ENCODE measurements at regions not wholly inside any gene's neighbourhood (a gene's known extent, or its start where the extent isn't known, plus 50 kb on each side); places are given as distances from the start of the nearest gene placed in this dataset.
"Not testable (repeated sequence)": the region's sequence is repeated elsewhere in the genome, so short reads cannot be mapped to it uniquely, and the experiment has no call there.

DNA sequence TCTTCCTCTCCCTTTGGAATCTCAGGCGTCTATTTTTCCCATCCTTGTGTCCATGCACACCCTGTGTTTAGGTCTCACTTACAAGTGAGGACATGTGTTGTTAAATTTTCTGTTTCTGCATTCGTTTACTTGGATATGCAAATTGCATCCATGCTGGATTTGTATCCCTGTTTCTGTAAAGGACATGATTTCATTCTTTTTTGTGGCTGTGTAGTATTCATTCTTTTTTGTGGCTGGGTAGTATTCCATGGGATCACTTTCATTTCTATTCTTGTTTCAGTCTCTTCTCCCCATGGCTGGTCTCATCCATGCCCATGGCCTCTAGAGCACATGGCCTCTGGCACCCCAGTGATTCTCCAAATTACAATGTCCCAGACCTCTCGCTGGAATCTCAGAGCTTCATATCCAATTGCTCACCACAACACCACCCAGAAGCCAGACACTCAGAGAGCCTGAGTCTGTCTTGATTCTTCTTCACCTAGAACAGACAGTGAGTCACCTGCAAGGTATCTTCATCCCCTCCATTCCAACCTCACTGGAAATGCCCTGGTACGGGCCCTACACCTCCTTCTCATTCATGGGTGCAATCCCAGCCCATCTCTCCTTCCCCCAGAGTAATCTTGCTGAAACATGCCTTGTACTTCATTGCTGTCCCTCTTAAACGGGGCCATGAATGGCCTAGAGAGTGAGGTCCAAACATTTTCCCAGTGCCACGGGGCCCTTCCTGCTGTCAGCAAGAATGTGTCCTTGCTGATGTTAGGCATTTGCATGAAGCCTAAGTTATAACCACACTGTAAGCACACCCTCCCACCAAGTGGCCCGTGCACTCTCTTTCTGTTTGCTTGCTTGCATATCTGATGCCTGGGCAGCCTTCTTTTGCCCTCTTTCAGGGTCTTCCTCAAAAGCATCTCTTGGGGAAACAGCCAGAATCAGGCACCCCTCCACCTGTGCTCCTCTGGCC lies 476.2 kb upstream of the TSHZ3 start:
- no peak for DNase-seq

DNA sequence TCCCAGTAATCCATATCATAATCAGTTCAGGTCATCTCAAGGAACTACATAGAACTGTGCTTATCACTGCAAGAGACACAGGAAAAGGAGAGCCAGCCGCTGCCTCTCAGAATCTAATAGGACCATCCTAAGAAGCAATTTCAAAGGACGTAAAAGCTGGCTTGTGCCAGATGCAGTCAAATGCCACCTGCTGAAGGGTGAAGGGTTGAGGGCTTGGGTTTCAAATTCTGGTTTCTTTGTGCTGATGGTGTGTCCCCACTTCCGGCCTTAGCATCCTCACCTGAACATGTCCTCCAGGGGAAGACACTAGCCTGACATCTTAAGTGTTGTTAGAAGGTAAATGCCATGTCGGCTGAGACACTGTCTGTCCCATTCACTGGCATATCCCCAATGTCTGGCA lies 477.1 kb upstream of the TSHZ3 start:
- DNase-seq = no peak

DNA sequence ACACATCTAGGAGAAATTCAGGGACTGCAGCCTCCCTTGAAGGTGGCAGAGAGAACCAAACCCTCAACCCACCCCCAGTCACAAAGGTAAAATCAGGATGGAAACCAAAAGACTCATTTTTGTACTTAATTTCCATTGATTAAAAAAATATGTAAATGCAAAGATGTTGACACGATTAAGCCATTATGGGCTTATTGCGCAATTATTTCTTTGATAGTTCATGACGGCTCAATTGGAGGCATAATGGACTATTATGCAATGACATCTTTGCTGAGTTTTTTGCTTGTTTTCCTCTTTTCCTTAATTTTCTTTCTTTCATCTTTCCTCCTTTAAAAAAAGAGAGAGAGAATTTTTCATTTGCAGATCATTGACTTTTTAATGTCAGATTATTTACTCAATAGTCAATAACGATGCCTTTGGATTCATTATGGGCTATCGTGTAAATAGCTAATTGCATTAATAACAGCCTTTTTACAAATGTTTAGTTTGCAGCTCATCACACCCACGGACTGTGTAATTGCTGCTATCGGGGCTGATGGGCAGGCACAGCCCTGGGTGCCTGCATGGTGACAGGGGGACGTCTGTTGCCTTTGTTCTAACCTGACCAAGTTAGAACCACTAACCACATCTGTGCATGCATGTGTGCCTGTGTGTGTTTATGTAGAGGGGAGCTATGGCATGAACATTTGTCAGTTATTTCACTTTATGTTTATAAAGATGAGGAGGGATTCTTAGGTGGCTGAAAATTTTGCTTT lies 482.4 kb upstream of the TSHZ3 start:
- no peak for DNase-seq

DNA sequence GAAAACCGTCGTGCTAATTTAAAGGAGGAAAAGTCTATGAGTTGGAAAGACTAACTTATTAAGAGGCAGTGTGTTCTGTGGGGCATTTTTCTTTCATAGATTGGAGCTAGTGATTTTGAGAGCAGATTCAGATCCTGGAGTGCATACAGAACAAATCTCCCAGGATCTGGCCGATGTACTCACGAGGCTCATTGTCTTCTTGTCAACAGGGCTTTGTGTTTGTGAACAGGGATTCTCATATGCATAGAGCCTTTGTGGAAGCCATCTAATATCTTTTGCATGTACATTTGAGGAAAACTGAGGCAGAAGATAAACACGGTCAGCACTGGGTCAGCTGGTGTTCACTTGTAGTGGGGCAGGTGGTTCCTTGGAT lies 482.9 kb upstream of the TSHZ3 start:
- DNase-seq = no peak

DNA sequence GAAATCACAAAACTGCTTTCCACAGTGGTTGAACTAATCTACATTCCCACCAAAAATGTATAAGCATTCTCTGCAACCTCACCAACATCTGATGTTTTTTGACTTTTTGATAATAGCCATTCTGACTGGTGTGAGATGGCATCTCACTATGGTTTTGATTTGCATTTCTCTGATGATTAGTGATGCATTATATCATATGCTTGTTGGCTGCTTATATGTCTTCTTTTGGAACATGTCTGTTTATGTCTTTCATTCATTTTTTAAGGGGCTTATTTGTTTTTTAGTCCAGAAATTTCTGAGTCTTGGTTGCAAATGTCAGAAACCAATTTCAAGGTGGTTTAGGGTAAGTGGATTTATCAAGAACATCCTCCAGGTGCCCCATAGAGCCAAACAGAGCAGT lies 484.8 kb upstream of the TSHZ3 start:
- DNase-seq = no peak

DNA sequence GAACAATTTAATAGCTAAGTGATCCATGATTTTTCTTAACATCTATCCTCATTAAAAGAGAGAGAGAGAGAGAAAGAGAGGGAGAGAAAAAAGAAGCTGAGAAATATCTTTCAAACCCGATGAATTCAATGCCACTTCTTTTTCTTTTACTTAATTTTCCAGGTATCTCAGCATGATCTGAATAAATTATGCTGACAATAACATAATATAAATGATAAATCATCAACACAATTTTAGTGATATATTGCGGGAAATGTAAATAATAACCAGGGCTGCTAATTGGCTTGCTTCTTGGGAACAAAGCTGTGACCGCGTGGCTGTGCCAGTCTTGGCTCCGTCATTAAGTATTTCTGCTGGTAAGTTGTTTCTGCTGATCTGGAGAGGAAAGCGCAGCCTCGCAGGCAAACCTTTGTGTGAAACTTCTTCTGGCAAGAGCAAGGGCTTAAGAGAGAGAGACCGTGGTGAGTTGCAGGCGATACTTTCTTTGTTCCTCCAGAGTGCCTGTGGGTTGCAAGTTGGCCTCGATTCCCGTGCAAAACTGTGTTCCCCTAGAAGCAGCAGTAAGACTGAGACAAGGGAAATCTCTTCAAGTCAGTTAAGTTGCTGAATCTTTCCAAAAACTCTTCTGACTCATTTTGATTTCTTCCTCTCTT lies 489.1 kb upstream of the TSHZ3 start:
- DNase-seq = no peak

DNA sequence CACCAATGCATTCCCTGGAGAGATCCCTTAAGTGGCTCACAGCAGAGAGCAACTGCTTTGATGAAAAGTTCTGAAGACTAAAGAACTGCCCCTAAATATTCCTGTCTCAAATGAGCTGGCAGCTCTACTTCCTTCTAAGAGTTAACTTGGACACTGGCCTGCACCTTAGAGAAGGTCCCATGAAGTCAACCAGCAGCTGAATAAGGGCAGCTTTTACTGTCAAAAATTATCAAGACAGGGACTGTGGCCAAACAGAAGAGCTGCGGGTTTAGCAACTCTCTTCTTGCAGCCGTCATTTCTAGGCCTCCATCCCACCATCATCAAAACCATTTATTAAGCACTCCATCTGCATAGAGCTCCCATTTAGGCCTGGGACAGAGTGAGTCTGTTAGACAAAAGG lies 491.1 kb upstream of the TSHZ3 start:
- DNase-seq = no peak

DNA sequence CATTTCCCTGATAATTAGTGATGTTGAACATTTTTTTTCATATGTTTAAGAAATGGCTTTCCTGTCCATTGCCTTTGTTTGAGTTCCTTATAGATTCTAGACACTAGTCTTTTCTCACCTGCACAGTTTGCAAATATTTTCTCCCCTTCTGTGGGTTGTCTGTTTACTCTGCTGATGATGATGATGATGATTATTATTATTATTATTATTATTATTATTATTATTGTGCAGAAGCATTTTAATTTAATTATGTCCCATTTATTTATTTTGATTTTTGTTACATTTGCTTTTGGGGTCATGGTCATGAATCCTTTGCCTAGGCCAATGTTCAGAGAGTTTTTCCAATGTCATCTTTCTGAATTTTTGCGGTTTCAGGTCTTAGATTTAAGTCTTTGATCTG lies 492.5 kb upstream of the TSHZ3 start:
- DNase-seq = no peak

DNA sequence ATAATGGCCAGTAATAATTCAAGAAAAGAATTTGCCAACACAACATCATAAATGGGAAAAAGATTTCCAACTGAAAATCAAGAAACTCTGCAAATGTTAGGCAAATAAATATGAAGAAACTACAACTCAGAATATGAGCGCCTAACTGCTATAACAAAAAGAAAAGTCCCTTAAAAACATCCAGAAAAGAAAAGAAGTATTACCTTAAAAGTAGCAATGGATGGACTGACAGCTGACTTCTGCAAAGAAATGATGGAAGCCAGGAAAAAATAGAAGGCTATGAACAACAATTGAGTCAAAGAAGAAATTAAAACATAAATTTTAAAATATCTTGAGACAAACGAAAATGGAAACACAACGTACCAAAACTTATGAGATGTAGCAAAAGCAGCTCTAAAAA lies 482.3 kb upstream of the ZNF507 start:
- DNase-seq = no peak

DNA sequence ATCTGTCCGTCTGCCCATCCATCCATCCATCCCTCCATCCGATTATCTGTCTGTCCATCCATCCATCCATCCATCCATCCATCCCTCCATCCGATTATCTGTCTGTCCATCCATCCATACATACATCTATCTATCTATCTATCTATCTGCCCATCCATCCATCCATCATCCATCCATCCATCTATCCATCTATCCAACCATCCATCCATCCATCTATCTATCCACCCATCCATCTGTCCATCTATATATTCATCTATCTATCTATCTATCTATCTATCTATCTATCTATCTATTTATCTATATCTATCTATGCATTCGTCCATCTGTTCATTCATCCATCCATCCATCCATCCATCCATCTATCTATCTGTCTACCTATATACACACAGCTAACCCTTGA lies 471.1 kb upstream of the ZNF507 start:
- DNase-seq = no peak

DNA sequence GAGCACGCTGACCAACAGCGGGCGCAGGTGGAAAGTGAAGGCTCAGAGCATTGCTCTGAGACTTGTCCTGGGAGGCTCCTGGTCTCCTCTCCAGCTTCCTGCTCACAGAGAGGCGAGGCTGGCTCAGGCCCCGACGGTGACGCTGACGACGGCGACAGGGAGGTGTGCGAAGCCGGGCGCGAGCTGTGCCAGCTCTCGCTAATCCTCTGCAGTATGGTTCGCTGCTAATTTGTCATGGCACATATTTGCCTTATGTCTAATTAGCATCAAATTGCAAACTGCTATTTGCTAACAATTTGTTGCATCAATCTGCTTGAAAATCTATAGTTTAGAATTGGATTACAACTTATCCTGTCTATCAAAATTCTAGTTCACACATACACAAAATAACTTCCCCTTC lies 469.8 kb upstream of the ZNF507 start:
- DNase-seq = no peak

DNA sequence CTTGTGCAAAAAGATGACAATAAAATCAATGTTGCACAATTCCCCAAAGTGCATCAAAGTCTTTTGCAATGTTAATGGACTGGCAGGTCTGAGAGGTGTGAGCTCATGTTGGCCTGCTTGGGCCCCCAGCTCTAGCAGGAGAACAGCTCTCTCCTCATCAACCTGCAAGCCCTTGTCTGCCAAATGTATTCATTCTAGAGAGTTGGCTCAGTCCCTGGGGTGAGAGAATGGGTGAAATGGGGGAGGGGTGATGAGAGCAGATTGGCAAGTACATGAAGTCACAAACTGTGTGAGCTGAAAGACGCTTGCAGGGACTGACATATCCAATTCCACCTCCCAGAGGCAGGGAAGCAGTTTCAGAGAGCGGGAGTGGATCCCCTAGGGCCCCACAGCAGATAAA lies 465.1 kb upstream of the ZNF507 start:
- no peak for DNase-seq

DNA sequence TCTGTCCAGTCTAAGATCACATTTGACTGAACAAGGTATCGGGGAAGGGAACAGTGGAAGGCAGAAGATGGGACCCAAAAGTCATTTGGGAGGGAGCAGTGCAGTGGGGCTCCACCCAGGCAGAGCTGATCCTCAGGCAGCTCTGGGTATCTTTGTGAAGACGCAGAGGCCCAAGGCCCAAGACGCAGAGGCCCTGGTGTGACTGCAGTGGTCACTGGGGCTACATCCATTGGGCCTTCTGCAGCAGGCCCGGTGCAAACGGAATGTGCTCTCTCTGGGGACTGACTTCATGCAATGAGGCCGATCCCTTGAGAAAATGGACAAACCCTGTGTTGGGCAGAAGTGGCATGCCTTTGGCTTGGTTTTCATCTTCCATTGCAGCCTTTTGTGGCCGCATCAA lies 463.4 kb upstream of the ZNF507 start:
- DNase-seq = no peak

DNA sequence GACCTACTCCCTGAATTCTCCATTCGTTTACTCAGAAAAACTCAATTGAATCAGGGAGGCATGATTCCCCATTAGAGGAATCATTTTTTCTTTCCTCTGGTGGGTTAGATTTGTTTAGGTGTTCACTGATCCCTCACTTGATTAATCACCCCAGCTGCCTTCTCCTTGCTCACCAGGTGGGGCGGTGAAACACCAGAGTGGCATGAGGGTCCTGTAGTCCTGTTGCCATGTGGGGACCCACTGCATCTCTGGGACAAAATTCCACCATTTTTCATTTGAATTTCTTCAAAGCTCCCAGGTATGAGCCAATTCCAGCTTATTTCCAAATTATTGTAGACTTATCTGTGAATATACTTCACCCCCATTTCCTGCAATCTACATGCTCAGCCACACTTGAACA lies 462.7 kb upstream of the ZNF507 start:
- no peak for DNase-seq

DNA sequence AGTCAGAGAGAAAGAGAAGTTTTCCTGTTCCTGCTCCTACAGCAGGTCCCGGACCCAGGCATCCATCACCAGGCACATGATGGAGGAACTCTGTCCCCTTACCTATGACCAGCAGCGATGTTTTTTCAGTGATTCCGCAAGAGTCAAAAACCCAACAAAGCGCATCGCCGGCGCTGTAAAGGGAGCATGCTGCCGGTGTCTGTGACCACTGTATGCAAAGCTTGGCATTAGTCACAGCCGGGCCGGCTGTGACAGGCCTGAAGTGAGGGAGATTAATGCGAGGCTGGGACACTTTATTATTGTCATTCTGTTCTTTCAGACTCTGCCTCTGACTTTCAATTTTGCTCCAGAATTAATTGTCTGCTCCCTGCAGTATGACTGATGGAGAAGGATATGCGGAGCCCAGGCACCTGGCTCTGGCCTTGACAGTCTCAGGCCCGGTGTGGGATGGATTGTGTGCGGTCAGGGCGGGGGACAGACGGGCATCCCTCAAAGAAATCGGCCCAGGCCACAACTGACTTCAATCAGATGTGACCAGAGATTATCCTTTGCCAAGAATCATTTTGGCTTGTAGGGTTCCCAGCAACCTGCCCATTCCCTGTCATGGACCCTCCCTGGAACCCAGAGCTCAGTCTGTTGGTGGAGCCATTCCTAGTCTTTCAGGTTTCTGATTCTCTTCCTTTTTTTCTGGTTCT lies 462.0 kb upstream of the ZNF507 start:
- DNase-seq = no peak

DNA sequence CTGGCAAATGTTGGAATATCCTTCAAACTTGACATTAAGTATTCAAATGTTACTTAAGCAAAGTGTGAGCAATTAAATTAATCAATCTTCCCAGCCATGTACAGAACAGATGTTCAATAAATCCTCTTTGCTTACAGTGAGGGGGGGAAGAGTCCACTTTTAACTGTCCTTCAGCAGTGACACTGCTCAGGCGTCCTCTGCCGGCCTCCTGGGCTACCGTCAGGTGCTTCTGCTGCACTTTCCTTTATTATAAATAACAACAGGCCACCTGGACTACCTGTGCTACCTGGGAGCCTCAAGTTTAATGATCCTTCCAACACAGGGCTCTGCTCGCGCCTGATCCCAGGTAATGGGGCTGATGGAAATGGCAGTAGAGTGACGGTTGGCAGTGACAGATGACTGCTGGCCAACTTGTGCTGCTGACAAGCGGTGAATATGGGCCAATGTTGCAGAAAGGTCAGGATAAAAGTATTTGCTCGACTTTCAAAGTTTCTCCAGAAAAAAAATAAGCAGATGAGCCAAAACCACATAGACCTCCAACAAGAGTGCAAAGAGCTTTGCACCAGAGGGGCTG lies 460.0 kb upstream of the ZNF507 start:
- no peak for DNase-seq

DNA sequence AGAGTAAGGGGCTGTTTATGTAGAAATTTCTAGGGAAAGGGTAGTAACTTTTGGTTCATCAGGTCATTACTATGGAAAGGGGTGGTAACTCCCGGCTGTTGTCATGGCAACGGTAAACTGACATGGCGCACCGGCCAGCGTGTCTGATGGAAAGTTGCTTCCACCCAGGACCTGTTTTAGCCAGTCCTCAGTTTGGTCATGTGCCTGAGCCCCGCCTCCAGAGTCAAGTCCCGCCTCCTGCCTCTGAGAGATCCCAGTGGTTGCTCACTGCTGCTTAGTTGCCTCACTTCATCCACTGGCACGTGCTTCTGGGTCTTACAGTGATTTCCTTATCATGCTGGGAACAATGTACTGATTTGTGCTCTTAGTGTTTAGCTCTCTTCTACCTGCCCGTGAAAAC lies 455.2 kb upstream of the ZNF507 start:
- DNase-seq = no peak

DNA sequence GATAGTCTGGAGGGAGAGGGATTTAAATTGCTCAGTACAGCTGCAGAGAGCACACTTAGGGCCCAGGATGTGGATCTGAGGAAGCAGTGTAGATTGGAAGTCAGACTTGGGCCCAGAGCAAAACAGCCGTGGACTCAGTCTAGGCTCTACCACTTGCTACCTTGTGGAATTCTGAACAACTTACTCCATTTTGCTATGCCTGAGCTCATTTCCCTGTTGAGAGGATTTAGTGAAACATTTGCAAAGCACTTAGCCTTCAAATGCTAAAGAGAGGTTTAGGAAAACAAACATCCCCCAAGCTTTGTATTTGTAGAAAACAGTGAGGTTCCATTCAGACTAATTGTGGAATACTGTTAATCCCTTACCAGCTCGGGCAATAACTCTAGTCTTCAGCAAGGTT lies 453.4 kb upstream of the ZNF507 start:
- no peak for DNase-seq

DNA sequence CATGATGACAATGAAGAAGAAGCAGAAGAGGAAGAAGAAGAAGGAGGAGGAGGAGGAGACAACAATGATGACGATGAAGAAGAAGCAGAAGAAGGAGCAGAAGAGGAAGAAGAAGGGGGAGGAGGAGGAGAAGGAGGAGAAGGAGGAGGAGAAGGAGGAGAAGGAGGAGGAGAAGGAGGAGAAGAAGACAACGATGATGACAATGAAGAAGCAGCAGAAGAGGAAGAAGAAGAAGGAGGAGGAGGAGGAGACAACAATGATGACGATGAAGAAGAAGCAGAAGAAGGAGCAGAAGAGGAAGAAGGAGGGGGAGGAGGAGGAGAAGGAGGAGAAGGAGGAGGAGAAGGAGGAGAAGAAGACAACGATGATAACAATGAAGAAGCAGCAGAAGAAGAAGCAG lies 451.9 kb upstream of the ZNF507 start:
- not testable (repeated sequence) for DNase-seq

DNA sequence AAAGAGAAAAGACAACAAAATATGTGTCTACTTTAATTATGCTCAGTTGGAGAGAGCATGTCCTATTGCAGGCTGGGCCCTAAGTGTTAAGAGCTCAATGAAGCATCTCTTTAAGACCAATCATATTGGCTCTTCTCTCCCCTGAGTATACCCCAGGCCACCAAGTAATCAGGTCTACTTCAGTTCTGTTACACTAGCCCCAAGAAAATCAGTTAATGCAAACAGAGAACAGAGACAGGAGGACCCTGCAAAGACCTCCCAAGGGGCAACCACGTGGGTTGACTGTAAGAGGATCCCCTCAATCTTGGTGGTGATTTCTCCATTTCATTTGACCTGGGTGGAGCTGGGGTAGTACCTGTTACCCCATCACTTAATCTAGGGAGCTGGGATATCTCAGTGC lies 451.0 kb upstream of the ZNF507 start:
- no peak for DNase-seq

DNA sequence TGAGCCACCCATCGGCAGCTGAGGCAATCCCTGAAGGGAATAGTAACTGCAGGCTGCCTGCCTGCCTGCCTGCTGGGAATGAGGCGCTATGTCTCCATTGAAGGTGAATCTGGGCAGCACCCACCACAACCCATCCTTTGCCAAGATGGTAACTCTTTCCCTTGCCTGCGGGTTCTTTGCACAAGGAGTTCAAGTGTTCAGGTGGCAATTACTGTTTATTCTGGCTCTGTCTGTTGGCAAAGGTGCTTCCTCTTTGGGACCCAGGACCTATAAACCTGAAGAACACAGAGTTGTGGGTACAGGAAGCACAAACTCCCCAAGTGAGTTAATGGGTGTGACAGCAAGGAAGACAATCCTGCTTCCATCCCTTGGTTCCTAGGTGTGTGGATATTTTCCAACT lies 448.1 kb upstream of the ZNF507 start:
- DNase-seq = no peak

DNA sequence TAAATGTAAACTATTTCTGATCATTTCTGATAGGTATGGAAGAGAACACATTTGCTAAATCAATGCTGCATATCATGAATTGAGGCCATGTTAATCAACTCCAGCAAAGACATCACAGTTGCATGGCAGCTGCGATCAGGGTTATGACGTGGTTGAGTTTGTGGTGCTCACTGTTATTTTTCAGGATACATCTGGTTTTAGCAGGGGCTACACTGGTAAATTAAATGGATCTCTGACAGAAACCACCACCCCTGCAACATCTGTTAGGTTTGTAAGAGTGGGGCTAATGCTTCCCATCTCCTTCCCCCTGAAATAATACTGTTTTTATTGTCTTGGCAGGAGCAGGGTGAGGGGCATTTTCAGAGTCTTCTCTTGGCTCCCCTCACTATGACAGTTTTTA lies 444.4 kb upstream of the ZNF507 start:
- no peak for DNase-seq

DNA sequence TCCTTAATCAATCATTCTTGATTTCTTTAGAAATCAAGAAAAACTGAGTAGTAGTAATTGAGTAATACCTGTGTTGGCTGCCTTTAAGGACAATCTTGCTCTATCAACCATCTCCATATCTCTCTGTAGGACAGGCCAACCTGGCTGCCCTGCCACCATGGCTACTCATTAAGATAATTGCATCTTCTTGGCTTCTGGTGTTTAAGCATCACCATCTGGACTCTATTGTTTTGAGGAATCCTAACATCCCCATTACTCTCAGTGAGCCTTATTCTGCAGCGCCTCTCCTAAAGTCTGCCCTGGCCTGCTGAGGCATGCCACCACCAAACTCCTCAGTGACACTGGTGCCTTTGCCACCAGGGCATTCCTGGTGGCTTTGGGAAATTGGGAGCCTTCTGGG lies 442.6 kb upstream of the ZNF507 start:
- DNase-seq = no peak

Data from DMS153 (cell line).